NCI-H460 (cell line): ENCODE measurements at regions not wholly inside any gene's neighbourhood (a gene's known extent, or its start where the extent isn't known, plus 50 kb on each side); places are given as distances from the start of the nearest gene placed in this dataset.

Source experiments
- DNase-seq: peaks from one replicate; pipeline ENCODE4 v3.0.0-alpha.2; 2016; ENCODE audit warnings: low read depth; ENCODE audit errors: extremely low read depth

DNA sequence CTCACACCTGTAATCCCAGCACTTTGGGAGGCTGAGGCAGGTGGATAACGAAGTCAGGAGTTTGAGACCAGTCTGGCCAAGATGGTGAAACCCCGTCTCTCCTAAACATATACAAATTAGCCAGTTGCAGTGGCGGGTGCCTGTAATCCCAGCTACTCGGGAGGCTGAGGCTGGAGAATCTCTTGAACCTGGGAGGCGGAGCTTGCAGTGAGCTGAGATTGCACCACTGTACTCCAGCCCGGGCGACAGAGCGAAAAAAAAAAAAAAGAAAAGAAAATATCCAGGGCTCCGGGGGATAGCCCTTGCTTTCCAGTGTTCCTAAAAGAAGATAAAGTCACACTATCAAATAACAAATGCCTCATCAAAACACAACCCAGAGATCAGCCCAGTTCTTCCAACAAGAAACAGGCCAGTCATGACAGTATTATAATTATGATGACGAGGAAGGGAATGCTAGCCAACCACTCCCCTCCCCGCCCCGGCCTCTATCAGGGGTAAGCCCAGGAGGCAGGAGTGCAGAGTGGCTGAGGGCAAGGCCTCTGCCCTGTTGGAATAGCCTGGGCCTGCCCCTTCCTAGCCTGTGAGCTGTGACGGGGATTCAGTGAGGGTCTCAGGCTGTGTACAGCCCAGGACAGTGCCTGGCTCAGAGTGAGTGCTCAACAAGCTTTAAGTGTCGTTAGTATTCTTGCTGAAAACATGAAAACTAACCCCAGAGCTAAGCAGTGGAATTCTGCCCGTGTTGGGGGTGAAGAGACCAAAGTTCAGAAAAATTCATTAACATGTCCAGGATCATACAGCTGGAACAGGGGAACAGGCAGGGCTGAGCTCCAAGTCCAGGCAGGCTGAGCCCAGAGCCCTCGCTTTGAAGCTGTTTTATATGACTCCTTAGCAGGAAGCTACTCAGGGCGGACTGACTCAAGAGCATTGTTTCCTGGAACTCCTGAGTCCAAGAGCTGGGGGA is 54.3 kb downstream of the FAM241B start:
- no peak for DNase-seq

DNA sequence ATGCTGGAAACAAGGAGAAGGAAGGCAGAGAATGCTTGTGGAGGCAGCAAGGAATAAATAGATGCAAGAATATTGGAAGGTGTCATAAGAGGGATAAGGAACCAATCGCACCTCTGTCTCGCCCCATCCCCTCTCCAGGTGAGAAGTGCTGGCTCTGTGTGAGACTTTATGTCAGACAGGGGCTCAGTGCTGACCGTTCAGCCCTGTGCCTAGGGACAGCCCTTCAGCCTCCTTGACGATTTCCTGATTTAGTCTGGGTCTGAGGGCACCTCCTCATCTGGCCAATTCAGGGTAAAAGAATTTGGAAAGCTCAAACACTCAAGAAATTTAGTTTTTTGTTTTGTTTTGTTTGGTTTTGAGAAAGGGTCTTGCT is 54.9 kb downstream of the FAM241B start:
- DNase-seq = no peak

DNA sequence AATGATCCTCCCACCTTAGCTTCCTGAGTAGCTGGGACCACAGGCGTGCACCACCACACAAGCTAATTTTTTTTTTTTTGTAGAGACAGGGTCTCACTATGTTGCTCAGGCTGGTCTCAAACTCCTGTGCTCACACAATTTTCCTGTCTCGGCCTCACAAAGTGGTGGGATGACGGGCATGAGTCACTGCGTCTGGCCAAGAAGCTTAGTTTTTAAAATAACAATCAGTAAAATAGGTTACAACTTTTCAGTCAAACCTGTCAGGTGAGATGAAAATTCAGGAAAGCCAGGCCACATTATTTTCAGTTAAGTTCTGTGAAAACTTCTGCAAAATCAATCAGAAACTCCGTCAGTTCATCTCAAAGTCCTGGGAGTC is 55.4 kb downstream of the FAM241B start:
- DNase-seq = no peak

DNA sequence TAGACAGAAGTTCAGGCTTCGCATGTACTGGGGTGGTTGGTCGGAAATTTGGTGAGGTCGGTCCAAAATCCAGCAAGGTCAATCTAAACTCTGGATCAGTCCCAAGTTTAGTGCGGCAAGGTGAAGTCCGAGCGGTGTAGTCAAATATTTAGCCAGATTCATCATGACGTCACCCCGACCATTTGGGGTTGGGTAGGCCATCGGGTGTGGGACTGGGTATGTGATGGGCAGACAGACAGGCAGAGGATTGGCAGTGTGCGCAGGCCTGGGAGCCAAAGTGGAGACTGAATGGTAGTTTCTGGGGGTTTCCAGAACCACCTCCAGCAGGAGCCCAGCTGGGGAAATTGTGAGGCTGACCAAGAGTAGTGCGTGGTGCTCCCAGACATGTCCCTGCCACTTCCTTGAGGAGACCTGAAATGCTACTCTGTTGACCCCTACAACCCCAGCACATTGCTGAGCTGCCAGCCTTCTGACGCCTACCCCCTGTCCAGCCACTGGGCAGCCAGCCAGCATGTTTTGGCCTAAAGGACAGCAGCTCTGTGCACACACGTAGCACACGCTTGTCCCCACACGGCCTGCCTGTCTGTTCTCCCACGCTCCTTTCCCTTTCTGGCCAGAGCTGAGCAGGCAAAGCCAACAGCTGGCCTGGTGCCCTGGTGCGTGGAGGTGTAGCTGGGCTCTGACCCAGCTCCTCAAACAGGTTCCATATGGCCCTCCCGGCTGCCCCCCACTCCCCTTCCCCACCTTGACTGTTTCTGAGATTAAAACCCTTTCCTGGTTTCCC is 55.9 kb downstream of the FAM241B start:
- no peak for DNase-seq

DNA sequence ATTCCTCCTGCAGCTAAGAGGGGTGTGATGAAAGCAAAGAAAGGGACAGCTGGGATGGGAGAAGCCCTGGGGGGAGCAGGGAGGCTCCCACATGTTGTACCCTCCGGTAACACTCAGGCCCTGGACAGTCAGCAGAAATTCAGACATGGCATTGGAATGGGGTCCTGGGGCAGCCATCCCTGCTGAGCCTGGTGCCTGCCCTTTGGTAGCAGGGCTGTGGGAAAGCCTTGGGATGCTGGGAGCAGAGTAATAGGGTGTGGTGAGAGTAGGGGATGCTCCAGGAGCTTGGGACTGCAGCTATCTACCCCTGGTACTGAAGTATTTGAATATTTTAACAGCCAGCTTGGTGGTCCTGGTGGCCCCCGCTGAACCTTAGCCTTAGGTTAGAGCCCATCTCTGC is 56.8 kb downstream of the FAM241B start:
- DNase-seq = no peak

DNA sequence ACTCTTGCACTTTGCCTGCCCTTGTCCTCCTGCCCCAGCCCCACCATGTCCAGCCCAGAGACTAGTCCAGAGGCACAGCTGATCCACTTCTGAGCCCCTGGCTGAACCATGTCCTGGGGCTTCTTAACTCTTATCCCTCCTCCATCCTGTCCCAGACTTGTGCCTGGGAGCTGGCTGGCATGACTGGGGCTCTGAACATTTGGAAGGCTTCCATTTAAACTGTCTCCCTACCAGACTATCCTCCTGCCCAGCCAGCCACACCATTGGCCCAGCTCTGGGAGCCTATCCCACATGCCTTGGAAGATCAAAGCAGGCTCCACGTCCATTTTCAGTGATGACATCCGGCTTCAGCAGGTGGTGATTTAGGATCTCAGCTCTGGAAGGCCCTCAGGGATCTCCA is 57.4 kb downstream of the FAM241B start:
- DNase-seq = no peak

DNA sequence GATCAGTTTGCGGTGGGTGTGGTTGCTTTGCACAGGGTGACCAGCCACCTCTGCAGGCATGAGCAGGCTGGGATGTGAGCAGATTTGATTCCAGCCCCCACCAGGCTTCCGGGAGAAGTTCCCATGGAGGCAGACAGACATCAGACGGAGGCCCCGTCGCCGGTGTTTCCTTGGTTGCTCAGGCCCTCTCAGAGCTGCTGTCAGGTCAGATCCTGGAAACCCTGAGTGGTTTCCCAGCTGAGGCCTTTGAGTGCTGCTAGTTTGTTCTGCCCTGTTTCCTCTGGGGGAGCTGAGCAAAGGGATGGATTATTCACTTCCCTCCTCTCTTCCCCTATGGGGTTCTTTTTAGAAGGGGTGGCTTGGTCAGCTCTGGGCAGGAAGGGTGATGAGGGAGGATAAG is 62.2 kb downstream of the FAM241B start:
- no peak for DNase-seq

DNA sequence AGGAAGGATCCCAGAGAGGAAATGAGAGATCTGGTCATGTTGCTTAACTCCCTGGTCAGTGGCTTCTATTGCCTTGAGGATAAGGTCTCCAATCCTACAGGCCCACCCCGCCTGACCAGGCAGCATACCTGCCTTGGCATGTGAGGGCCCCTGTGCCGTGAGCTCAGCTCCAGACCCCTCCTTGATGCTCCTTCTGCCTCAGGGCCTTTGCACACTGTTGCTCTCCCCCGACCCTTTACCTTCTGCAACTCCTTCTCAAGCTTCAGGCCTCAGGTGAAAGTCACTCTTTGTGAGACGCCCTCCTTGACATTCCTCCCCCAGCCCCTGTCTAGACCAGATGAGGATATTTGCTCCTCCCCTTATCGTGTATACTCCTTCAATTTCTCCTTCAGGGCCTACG is 62.8 kb downstream of the FAM241B start:
- no peak for DNase-seq

DNA sequence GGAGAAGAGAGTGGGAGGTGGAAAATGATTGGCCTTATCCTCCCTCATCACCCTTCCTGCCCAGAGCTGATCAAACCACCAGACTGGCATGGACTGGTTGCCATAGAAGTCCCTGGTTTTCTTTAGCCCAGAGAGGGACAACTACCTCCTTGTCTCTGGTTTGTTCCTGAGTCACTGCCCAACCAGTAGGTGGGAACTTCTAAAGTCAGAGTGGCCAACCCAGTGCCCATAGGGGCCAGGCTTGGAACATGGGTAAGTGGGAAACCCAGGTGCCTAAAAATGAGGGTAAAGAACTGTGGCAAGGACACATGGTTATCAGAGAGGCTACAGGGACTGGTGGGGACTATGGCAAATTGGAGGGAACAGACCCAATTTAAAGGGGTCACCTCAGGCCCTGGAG is 63.8 kb downstream of the FAM241B start:
- no peak for DNase-seq

DNA sequence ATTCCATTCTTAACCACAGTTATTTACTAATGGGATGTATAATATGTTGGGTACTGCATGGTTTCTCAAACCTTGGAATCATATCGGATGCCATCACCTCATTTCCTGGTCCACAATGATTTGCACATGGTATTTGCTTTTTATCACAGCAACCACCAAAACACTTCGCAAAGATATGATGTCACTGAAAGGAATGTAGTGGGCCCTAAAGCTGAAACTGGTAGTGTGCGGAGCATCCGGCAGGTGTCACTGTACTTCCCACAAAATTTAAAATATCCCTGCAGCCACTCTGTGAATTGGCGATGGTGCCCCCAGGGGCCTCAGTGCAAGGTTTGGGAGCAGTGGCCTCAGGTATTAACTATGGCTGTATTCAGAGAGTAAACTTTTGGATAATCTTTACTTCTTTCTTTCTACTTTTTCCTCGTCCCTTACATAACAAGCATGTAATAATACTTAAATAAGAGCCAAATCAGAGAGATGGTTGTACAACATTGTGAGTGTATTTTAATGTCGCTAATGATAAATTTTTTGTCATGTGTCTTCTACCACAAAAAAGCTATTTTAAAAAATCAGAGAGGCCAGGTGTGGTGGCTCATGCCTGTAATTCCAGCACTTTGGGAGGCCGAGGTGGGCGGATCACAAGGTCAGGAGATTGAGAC is 66.2 kb downstream of the FAM241B start:
- peak; percentile 54 for DNase-seq

DNA sequence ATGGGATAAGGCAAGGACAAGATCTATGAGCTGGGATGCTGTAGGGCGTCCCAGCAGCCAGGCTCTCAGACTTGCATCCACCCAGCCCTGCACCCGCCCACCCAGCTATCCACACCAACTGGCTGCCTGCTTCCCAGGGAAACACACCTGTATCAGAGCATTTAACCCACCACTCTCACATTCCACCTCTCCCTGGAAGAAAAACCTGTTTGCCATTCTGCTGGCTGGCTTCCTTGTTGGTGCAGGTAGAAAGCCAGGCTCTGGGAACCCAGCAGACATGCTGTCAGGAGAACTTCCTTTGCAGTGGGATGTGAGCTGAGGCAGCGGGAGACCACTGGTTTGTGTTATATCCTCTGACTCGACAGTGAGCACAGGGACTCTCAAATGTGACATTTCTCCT is 67.0 kb downstream of the FAM241B start:
- DNase-seq = no peak

DNA sequence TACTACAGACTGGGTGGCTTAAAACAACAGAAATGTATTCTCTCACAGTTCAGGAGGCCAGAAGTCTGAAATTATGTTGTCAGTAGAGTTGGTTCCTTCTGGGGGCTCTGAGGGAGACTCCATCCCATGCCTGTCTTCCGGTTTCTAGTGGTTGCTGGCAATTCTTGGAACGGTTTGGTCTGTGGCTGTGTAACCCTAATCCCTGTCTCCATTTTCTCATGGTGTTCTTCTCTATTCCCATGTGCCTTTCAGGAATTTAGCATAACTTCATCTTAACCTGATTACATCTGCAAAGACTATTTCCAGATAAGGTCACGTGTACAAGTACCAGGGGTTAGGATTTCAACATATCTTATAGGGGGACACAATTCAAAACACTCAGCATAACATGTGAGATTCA is 73.2 kb downstream of the FAM241B start:
- DNase-seq = no peak

DNA sequence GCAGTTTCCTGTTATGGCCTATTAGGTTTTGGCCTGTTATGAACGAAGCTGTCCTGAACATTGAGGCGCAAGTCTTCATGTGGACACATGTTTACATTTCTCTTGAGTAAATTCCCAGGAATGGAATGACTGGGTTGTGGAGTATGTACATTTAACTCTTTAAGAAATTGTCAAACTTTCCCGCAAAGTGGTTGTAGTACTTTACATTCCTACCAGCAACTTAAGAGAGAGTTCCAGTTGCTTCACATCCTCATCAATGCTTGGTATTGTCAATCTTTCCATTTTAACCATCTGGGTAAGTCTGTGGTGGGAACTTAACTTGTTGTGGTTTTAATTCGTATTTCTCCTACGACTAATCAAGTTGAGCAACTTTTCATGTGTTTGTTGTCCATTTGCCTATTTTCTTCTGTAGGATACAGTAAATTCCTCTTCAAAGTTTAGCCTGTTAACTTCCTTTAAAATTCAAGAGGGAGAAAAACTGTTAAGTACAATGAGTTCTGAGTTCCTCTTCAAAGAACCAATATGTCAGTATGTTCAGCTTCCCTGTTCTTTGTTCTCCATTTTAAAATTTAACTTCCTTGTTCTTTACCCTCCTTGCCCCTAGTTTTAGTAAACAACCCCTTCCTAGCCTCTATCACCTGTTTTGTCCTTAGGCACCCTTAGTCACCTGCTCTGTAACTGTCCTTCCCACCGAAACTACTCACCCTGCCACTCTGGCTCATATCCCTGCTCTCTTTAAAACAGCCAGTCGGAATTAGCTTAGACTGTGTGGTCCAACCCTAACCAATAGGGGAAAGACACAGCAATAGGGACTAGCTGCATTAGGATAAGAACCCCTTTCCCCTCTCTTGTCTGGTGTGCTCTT is 74.0 kb downstream of the FAM241B start:
- no peak for DNase-seq

DNA sequence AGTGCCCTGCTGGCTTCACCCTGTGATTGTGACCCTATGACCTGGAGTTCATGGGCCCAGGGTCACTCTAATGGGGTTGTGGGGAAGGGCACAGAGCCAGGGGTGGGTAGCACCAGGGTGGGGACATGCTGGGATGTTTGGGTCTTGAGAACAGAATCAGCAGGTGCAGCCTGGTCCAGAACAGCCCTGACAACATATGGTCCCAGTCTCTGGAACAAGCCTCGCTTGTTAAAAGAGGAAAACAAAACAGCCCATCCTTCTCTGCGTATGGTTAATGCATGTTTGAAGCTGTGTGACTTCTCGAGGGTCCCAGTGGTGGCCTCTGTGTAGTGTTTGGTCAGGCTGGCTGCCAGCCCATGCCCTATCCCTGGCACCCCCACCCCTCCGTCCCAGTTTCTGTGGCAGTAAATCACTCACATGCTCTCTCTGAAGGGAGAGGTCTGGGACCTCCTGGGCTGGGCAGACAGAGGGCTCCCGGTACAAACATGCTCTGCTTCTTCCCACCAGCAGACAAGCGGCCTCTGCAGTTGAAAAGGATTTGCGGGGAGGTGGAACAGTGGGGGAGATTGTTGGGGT is 79.4 kb downstream of the FAM241B start:
- no peak for DNase-seq

DNA sequence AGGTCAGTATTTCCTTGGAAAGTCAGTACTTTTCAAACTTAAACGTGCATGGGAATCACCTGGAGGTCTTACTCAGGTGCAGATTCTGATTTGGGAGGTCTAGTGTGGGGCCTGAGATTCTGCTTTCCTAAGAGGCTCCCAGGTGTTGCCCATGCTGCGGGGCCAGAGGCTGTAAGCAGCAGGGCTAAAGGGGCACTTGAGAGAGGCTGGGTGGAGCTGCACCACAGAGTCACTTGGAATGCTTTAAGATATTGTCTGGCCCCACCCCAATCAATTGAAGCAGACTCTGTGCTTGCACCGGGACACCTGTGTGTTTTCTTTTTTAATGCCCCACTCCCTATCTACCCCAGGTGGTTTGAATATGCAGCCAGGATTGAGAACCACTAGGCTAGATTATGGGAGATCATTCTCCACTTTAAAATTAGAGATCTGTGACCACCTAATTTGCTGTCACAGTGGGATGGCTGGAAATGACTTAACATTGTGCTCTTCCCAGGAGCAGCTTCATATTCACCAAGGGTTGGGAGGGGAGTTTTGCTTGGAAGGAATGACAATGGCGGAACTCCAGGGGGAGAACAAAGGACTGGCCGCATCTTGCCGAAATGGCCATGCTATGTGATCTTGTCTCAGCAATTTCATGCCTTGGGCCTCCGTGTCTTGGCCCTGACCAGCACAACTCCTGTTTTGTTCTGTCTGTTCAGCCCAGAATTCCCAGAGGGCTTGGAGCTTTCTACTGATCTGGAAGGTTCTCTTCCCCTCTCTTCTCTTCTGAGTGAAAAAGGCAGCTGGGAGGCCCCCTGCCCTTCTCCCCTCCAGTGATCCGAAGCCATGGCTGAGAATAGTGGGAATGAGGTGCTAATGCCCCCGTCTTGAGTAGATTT is 80.2 kb downstream of the FAM241B start:
- no peak for DNase-seq

DNA sequence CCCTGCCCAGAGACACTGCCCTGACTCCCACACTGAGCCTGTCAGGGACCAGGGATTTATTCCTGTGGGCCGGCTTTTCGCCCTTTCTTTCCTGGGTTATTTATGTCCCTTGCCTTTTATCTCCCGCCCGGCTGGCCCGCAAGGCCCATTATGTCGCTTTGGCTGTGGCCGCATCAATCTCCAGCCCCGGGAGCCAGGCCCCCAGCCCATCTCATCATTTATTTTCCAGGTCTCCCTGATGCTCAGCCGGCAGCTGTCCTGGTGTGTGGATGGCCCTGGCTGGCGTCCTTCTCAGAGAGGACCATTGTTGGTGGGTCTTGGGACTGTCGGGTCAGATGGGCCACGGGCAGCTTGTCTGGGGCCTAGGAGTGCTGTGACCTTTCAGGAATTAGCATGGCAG is 82.3 kb downstream of the FAM241B start:
- DNase-seq = no peak

DNA sequence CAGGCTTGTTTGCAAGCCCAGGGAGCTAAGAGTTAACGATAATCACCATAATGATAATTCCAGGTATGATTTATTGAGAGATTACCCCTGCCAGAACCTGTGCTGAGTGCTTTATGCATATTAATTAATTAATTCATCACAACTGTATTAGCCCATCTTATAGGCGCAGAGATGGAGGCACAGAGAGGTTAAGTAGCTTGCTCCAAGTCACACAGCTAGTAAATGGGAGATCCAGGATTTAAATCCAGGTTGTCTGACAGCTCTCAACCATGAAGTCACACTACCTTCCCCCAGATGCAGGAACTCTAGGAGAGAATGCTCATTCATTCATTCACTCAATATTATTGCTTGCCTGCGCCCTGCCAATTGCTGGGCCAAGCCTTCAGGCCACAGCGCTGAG is 84.5 kb downstream of the FAM241B start:
- DNase-seq = no peak

DNA sequence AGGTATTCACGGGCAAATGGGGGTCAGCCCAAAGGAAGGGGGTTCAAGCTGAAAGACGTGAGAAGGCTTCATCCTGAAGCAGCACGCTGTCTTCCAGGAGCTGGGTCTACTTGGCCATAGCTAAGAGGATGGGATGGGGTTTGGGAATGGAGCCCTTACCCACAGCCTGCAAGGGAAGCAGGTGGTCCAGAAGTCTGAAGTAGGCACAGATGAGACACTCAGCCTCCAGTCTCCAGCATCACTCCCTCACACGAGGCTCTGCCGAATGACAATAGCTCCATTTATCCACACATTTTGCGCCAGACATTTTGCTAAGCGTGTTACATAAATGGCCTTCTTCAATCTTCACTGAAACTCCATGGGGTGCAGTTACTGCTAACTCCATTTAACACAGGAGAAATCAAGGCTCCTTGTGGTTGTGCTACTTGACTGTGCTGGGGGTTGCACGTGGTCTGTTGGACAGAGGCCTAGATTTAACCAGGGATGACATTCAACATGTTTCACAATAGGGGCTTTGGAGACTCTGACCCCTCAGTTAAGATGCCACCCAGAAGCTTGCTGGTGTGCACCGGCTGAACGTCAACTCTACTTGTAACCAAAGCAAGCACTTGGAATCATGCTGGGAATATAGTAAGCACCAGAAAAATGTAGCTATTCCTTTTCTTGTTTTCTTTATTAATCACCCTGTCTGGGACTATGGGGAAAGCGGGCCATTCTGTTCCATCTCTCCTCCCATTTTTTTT is 85.3 kb downstream of the FAM241B start:
- no peak for DNase-seq
